Neuronal stem cell (in vitro differentiated cells): ENCODE measurements at regions not wholly inside any gene's neighbourhood (a gene's known extent, or its start where the extent isn't known, plus 50 kb on each side); places are given as distances from the start of the nearest gene placed in this dataset.

Experiments
- DNase-seq: peaks from one replicate; pipeline ENCODE4 v3.0.0-alpha.2; 2013; ENCODE audit warnings: low spot score
- H2AFZ ChIP-seq: one replicate; pipeline ENCODE4 v1.6.1; 2013; ENCODE audit warnings: mild to moderate bottlenecking, low read length, inconsistent platforms
- H2AK5ac ChIP-seq: 2 replicates; pipeline ENCODE4 v1.6.1; 2013; ENCODE audit warnings: low read depth, mild to moderate bottlenecking, inconsistent platforms, low read length, moderate library complexity, mixed read lengths
- H2BK120ac ChIP-seq: 2 replicates; pipeline ENCODE4 v1.6.1; 2013; ENCODE audit warnings: low read depth, mild to moderate bottlenecking, inconsistent platforms, low read length, moderate library complexity, mixed read lengths
- H2BK12ac ChIP-seq: one replicate; pipeline ENCODE4 v1.6.1; 2013; ENCODE audit warnings: low read length, inconsistent platforms
- H2BK15ac ChIP-seq: 2 replicates; pipeline ENCODE4 v1.6.1; 2013; ENCODE audit warnings: mild to moderate bottlenecking, low read length, inconsistent platforms, mixed read lengths
- H2BK5ac ChIP-seq: one replicate; pipeline ENCODE4 v1.6.1; 2013; ENCODE audit warnings: inconsistent platforms, mild to moderate bottlenecking, low read length, moderate library complexity
- H3K14ac ChIP-seq: one replicate; pipeline ENCODE4 v1.6.1; 2013; ENCODE audit warnings: low read length, inconsistent platforms
- H3K18ac ChIP-seq: 2 replicates; pipeline ENCODE4 v1.6.1; 2013; ENCODE audit warnings: low read length, inconsistent platforms
- H3K23ac ChIP-seq: 2 replicates; pipeline ENCODE4 v1.6.1; 2013; ENCODE audit warnings: low read depth, mild to moderate bottlenecking, mixed read lengths, low read length, inconsistent platforms; ENCODE audit not compliant: poor library complexity
- H3K27ac ChIP-seq: replicated peaks from 3 replicates; pipeline ENCODE4 v1.5.1; 2013; ENCODE audit warnings: low read length, inconsistent platforms
- H3K27me3 ChIP-seq, 3 experiments: 2 replicates each; pipeline ENCODE4 v1.6.1; 2013; ENCODE audit warnings: low read length in 3 of 3, mild to moderate bottlenecking in 2 of 3, inconsistent platforms in 1 of 3, low read depth in 1 of 3, mixed read lengths in 1 of 3, moderate library complexity in 1 of 3; ENCODE audit not compliant: control insufficient read depth in 3 of 3, insufficient read depth in 3 of 3
- H3K36me3 ChIP-seq, 2 donors: replicated peaks in 1 of 2; 2 replicates each; pipeline ENCODE4 v1.6.1; 2013; ENCODE audit warnings: low read length in 2 of 2; ENCODE audit not compliant: control insufficient read depth in 2 of 2, insufficient read depth in 2 of 2
- H3K4ac ChIP-seq: 2 replicates; pipeline ENCODE4 v1.6.1; 2013; ENCODE audit warnings: inconsistent platforms, mild to moderate bottlenecking, low read length, moderate library complexity
- H3K4me1 ChIP-seq, 2 donors: 1 replicate in 1 of 2; 2 replicates in 1 of 2; pipeline ENCODE4 v1.6.1; 2013; ENCODE audit warnings: low read length in 2 of 2, low read depth in 1 of 2; ENCODE audit not compliant: control insufficient read depth in 2 of 2, insufficient read depth in 1 of 2
- H3K4me2 ChIP-seq: one replicate; pipeline ENCODE4 v1.6.1; 2013; ENCODE audit warnings: mild to moderate bottlenecking, low read length, inconsistent platforms; ENCODE audit not compliant: insufficient read depth, poor library complexity, severe bottlenecking
- H3K4me3 ChIP-seq, 2 donors: 2 replicates each; pipeline ENCODE4 v1.5.1; 2013; ENCODE audit warnings: low read length in 2 of 2, mild to moderate bottlenecking in 2 of 2, inconsistent platforms in 1 of 2, moderate library complexity in 1 of 2
- H3K79me1 ChIP-seq: one replicate; pipeline ENCODE4 v1.6.1; 2013; ENCODE audit warnings: low read depth, mild to moderate bottlenecking, inconsistent platforms, low read length, moderate library complexity
- H3K9ac ChIP-seq: one replicate; pipeline ENCODE4 v1.6.1; 2013; ENCODE audit warnings: mild to moderate bottlenecking, low read depth, low read length, inconsistent platforms; ENCODE audit not compliant: poor library complexity
- H3K9me3 ChIP-seq, 2 donors: replicated peaks in 1 of 2; 2 replicates each; pipeline versions ENCODE3 to v1.6.1; 2013; ENCODE audit warnings: low read length in 2 of 2, mild to moderate bottlenecking in 2 of 2, inconsistent platforms in 1 of 2, low read depth in 1 of 2, mixed read lengths in 1 of 2, moderate library complexity in 1 of 2; ENCODE audit not compliant: control insufficient read depth in 2 of 2, insufficient read depth in 1 of 2
- H4K8ac ChIP-seq: one replicate; pipeline ENCODE4 v1.6.1; 2013; ENCODE audit warnings: low read depth, mild to moderate bottlenecking, inconsistent platforms, low read length, moderate library complexity
- H4K91ac ChIP-seq: one replicate; pipeline ENCODE4 v1.6.1; 2013; ENCODE audit warnings: low read length, low read depth, mild to moderate bottlenecking, inconsistent platforms; ENCODE audit not compliant: poor library complexity
- WGBS, 2 donors: extraction: QIAGEN DNeasy Blood & Tissue Kit; methylation state at CpG; one replicate each; pipeline ENCODE4 v1.1.7; 2013; ENCODE audit warnings: missing lambda C conversion rate in 2 of 2, mixed read lengths in 1 of 2; ENCODE audit not compliant: insufficient read length in 2 of 2, insufficient replicate concordance in 1 of 2; ENCODE audit errors: extremely low coverage in 2 of 2; 5-methylcytosine and 5-hydroxymethylcytosine counted together

GRCh38 chr9:118222375-118222774, 518.2 kb downstream of the TLR4 start:
- peaks cover 0 to 3% of the 10 kb centered on the region in 2 donors for H3K4me1 ChIP-seq
- no peak overlapping the region for H4K91ac ChIP-seq
- H3K4me3 ChIP-seq, result no peak overlapping the region
- WGBS, 2 donors, result no CpG with 5 or more reads among the region's 3 CpGs
- peak overlapping the region; percentile 29 for H2AFZ ChIP-seq
- no peaks in the 10 kb centered on the region for H3K36me3 ChIP-seq
- H2BK12ac ChIP-seq, result no peak overlapping the region
- peak; percentile 3 for DNase-seq
- H3K18ac ChIP-seq, result peak overlapping the region; percentile 91
- no peak overlapping the region for H4K8ac ChIP-seq
- H3K79me1 ChIP-seq, result peaks cover 2% of the 10 kb centered on the region
- H3K27me3 ChIP-seq, result no peaks in the 10 kb centered on the region
- no peak overlapping the region for H3K4ac ChIP-seq
- no peak overlapping the region for H3K14ac ChIP-seq
- no peak overlapping the region for H3K23ac ChIP-seq
- H3K9ac ChIP-seq, result no peak overlapping the region
- no peak overlapping the region for H2BK15ac ChIP-seq
- no peak overlapping the region for H2AK5ac ChIP-seq
- no peak overlapping the region for H2BK120ac ChIP-seq
- H3K4me2 ChIP-seq, result no peak overlapping the region
- H3K9me3 ChIP-seq, result no peaks in the 10 kb centered on the region
- H2BK5ac ChIP-seq, result no peak overlapping the region
- no peak overlapping the region for H3K27ac ChIP-seq

GRCh38 chr9:118223111-118223510, 518.9 kb downstream of the TLR4 start:
- H4K8ac ChIP-seq, result no peak overlapping the region
- H3K27me3 ChIP-seq, result no peaks in the 10 kb centered on the region
- H4K91ac ChIP-seq, result no peak overlapping the region
- H3K4me1 ChIP-seq, result peaks cover 0 to 3% of the 10 kb centered on the region in 2 donors
- DNase-seq, result no peak
- H3K27ac ChIP-seq, result no peak overlapping the region
- no peak overlapping the region for H2BK15ac ChIP-seq
- no peak overlapping the region for H3K23ac ChIP-seq
- H3K36me3 ChIP-seq, result no peaks in the 10 kb centered on the region
- no peak overlapping the region for H3K4me2 ChIP-seq
- no peak overlapping the region for H2BK12ac ChIP-seq
- no peak overlapping the region for H2AFZ ChIP-seq
- no peak overlapping the region for H3K4me3 ChIP-seq
- no peak overlapping the region for H3K14ac ChIP-seq
- H3K9me3 ChIP-seq, result no peaks in the 10 kb centered on the region
- H3K9ac ChIP-seq, result no peak overlapping the region
- H2AK5ac ChIP-seq, result no peak overlapping the region
- no peak overlapping the region for H2BK120ac ChIP-seq
- H2BK5ac ChIP-seq, result no peak overlapping the region
- no peak overlapping the region for H3K4ac ChIP-seq
- H3K79me1 ChIP-seq, result peaks cover 2% of the 10 kb centered on the region
- no peak overlapping the region for H3K18ac ChIP-seq

- no peaks in the 10 kb centered on the region for H3K36me3 ChIP-seq
- H3K9me3 ChIP-seq, result no peaks in the 10 kb centered on the region
- no peak overlapping the region for H2BK12ac ChIP-seq
- no peak overlapping the region for H2AK5ac ChIP-seq
- H3K4me2 ChIP-seq, result no peak overlapping the region
- H3K4me1 ChIP-seq, result no peaks in the 10 kb centered on the region
- no peak overlapping the region for H3K14ac ChIP-seq
- H3K79me1 ChIP-seq, result no peaks in the 10 kb centered on the region
- H3K23ac ChIP-seq, result no peak overlapping the region
- H4K91ac ChIP-seq, result no peak overlapping the region
- H2BK120ac ChIP-seq, result no peak overlapping the region
- no peaks in the 10 kb centered on the region for H3K27me3 ChIP-seq
- no peak overlapping the region for H3K18ac ChIP-seq
- DNase-seq, result no peak
- no CpG with 5 or more reads among the region's 1 CpG for WGBS, 2 donors
- H3K27ac ChIP-seq, result no peak overlapping the region
- H2AFZ ChIP-seq, result no peak overlapping the region
- no peak overlapping the region for H2BK15ac ChIP-seq
- no peak overlapping the region for H3K4me3 ChIP-seq
- no peak overlapping the region for H3K9ac ChIP-seq
- H4K8ac ChIP-seq, result no peak overlapping the region
- no peak overlapping the region for H3K4ac ChIP-seq
- H2BK5ac ChIP-seq, result no peak overlapping the region
Observed at GRCh38 chr9:118230329-118230728, 526.1 kb downstream of the TLR4 start.

GRCh38 chr9:118236625-118237024, 532.4 kb downstream of the TLR4 start:
- Histone ChIP-seq H3K14ac (no peak overlapping the region), H3K27me3 (no peaks in the 10 kb centered on the region)
- WGBS, 2 donors, result no CpG with 5 or more reads among the region's 1 CpG

More at GRCh38 chr9:118236625-118237024, 532.4 kb downstream of the TLR4 start:
- Histone ChIP-seq H2BK5ac (no peak overlapping the region), H3K4me3 (no peak overlapping the region), H3K79me1 (no peaks in the 10 kb centered on the region), H2AK5ac (no peak overlapping the region), H3K4ac (no peak overlapping the region), H2BK120ac (no peak overlapping the region), H3K9me3 (no peaks in the 10 kb centered on the region), H4K91ac (no peak overlapping the region), H2BK12ac (no peak overlapping the region), H3K18ac (no peak overlapping the region), H3K4me1 (no peaks in the 10 kb centered on the region), H2BK15ac (no peak overlapping the region), H3K27ac (no peak overlapping the region), H3K23ac (no peak overlapping the region), H3K9ac (no peak overlapping the region), H3K36me3 (no peaks in the 10 kb centered on the region), H3K4me2 (no peak overlapping the region), H2AFZ (no peak overlapping the region), H4K8ac (no peak overlapping the region)
- DNase-seq, result no peak
